Upper lobe of left lung (tissue), 4 donors: ENCODE measurements at regions not wholly inside any gene's neighbourhood (a gene's known extent, or its start where the extent isn't known, plus 50 kb on each side); places are given as distances from the start of the nearest gene placed in this dataset.

Source experiments
- POLR2A ChIP-seq, 4 donors: fragments of 450-650 bp; IDR thresholded peaks; one replicate each; pipeline ENCODE4 v1.5.1; 2016 to 2017; ENCODE audit warnings: antibody characterized with exemption in 4 of 4, mild to moderate bottlenecking in 2 of 4
- TF ChIP-seq, protein P1 (sequence below), 6 experiments: fragments of 450-650 bp in 4 of 6; fragments of 200-600 bp in 2 of 6; sonication (generic) in 2 of 6; IDR thresholded peaks; one replicate each; pipeline ENCODE4 v1.5.1; 2016 to 2019; ENCODE audit warnings: antibody characterized with exemption in 6 of 6

DNA sequence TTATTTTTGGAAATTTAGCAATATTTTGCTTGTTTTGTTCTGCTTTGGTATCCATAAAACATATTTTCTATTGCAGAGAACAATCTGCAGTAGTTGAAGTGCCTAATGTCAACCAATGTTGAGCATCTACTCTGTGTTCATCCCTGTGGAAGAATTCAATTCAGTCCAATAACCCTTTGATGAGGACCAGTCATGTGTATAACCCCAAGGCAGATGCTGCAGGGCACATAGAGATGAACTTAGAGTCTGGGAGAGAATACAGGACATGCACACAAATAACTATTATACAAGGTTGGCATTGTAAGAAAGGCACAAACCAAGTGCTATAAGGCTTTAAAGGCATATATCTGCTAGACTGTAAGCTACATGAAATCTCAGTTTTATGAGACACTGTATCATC is 304.7 kb downstream of the LRIG3 start:
- TF ChIP-seq POLR2A (IDR thresholded peaks at IDR 0.05): no peak
- TF ChIP-seq, protein P1, sequence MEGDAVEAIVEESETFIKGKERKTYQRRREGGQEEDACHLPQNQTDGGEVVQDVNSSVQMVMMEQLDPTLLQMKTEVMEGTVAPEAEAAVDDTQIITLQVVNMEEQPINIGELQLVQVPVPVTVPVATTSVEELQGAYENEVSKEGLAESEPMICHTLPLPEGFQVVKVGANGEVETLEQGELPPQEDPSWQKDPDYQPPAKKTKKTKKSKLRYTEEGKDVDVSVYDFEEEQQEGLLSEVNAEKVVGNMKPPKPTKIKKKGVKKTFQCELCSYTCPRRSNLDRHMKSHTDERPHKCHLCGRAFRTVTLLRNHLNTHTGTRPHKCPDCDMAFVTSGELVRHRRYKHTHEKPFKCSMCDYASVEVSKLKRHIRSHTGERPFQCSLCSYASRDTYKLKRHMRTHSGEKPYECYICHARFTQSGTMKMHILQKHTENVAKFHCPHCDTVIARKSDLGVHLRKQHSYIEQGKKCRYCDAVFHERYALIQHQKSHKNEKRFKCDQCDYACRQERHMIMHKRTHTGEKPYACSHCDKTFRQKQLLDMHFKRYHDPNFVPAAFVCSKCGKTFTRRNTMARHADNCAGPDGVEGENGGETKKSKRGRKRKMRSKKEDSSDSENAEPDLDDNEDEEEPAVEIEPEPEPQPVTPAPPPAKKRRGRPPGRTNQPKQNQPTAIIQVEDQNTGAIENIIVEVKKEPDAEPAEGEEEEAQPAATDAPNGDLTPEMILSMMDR (IDR thresholded peaks at IDR 0.05): no peak
